ENCODE measurements at regions not wholly inside any gene's neighbourhood (a gene's known extent, or its start where the extent isn't known, plus 50 kb on each side); places are given as distances from the start of the nearest gene placed in this dataset.

DNA sequence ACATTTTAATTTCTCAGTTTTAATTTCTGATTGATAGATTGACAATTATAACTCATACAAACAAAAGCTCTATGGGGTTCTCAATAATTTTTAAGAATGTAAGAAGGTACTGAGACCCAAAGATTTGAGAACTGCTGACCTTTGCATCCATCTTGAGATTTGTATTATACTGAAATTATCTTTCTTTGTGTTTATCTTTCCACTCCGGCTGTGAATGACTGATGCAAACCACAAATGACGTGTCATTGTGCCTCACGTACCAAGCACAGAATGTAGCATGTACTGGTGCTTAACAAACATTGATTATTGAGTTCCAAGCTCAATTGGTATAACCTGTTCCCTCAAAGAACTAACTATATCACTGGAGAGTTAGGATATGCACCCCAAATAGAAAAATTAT, 152.1 kb upstream of the SMLR1 start:
- no peak overlapping the region for H3K4me2 ChIP-seq (ENCODE audit: low read length)

DNA sequence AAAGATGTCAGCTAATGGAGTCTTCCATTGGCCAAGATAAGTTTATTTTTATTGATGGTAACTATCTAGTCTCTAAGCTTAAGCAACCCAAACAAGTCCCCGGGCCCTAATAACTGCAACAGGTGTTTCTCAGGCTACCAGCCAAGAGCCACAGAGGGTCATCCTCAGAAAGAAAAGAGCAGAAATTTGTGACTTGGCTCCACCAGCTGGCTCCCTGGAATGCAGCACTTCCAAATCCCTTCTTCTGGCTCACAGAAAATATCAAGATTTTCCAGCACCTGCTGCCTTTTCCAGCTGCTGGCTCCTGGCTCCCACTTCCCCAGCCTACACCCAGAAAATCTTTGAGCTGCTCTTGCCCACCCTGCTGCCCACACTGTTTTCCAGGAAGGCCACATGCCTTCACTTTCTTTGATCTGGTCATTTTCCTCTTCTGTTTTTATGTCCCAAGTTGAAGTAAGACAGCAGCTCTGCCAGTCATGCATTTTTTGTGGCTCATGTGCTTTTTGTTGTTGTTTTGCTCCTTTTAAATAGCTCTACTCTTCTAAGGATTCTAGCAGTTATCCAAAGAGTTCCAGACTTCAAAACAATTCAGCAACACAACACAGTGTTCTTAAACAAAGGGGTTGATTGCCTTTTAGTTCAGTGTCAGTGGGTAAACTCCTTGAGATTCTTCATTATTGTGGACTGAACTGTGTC, 151.0 kb upstream of the SMLR1 start:
- Histone ChIP-seq H3F3A (ENCODE audit: insufficient read depth, low read length, poor library complexity, severe bottlenecking) (no peaks in the 10 kb centered on the region), H3K27me3 (ENCODE audit: insufficient read depth, low read depth, low read length) (no peaks in the 10 kb centered on the region), H3K36me3 (ENCODE audit: insufficient read depth, low read length) (no peaks in the 10 kb centered on the region), H4K20me1 (ENCODE audit: insufficient read depth) (no peaks in the 10 kb centered on the region), H3K4me3 (ENCODE audit: low read length) (no peak overlapping the region), H3K9me2 (ENCODE audit: insufficient read depth, low read length) (no peaks in the 10 kb centered on the region), H3K9me3 (ENCODE audit: low read length) (no peaks in the 10 kb centered on the region), H3K4me2 (ENCODE audit: low read length) (no peak overlapping the region), H3K9ac (ENCODE audit: low read length) (no peak overlapping the region), H2AFZ (ENCODE audit: low read depth, low read length) (no peak overlapping the region), H3K27ac (ENCODE audit: low read length) (no peak overlapping the region), H3K79me2 (replicated peaks; ENCODE audit: insufficient read depth, low read length) (no peaks in the 10 kb centered on the region)
- TF ChIP-seq, protein P1, sequence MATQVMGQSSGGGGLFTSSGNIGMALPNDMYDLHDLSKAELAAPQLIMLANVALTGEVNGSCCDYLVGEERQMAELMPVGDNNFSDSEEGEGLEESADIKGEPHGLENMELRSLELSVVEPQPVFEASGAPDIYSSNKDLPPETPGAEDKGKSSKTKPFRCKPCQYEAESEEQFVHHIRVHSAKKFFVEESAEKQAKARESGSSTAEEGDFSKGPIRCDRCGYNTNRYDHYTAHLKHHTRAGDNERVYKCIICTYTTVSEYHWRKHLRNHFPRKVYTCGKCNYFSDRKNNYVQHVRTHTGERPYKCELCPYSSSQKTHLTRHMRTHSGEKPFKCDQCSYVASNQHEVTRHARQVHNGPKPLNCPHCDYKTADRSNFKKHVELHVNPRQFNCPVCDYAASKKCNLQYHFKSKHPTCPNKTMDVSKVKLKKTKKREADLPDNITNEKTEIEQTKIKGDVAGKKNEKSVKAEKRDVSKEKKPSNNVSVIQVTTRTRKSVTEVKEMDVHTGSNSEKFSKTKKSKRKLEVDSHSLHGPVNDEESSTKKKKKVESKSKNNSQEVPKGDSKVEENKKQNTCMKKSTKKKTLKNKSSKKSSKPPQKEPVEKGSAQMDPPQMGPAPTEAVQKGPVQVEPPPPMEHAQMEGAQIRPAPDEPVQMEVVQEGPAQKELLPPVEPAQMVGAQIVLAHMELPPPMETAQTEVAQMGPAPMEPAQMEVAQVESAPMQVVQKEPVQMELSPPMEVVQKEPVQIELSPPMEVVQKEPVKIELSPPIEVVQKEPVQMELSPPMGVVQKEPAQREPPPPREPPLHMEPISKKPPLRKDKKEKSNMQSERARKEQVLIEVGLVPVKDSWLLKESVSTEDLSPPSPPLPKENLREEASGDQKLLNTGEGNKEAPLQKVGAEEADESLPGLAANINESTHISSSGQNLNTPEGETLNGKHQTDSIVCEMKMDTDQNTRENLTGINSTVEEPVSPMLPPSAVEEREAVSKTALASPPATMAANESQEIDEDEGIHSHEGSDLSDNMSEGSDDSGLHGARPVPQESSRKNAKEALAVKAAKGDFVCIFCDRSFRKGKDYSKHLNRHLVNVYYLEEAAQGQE (IDR thresholded peaks at IDR 0.05; ENCODE audit: borderline replicate concordance) = no peak
- no peak for TF ChIP-seq TAF1 (IDR thresholded peaks at IDR 0.05; ENCODE audit: low read depth)
- TF ChIP-seq RAD21 (conservative IDR thresholded peaks at IDR 0.05) = no peak
- TF ChIP-seq SMC3 (conservative IDR thresholded peaks at IDR 0.05; ENCODE audit: poor library complexity) = no peak
- TF ChIP-seq EZH2 (IDR thresholded peaks at IDR 0.05; ENCODE audit: borderline replicate concordance, insufficient read depth, low read length, poor library complexity, severe bottlenecking) = no peak
- no peak for TF ChIP-seq POLR2AphosphoS5 (IDR thresholded peaks at IDR 0.05)
- no peak for TF ChIP-seq EP300 (conservative IDR thresholded peaks at IDR 0.05; ENCODE audit: poor library complexity, severe bottlenecking)
- TF ChIP-seq, protein P2, sequence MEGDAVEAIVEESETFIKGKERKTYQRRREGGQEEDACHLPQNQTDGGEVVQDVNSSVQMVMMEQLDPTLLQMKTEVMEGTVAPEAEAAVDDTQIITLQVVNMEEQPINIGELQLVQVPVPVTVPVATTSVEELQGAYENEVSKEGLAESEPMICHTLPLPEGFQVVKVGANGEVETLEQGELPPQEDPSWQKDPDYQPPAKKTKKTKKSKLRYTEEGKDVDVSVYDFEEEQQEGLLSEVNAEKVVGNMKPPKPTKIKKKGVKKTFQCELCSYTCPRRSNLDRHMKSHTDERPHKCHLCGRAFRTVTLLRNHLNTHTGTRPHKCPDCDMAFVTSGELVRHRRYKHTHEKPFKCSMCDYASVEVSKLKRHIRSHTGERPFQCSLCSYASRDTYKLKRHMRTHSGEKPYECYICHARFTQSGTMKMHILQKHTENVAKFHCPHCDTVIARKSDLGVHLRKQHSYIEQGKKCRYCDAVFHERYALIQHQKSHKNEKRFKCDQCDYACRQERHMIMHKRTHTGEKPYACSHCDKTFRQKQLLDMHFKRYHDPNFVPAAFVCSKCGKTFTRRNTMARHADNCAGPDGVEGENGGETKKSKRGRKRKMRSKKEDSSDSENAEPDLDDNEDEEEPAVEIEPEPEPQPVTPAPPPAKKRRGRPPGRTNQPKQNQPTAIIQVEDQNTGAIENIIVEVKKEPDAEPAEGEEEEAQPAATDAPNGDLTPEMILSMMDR (IDR thresholded peaks at IDR 0.05; ENCODE audit: poor library complexity, severe bottlenecking) = no peak
- TF ChIP-seq MXI1 (conservative IDR thresholded peaks at IDR 0.05; ENCODE audit: poor library complexity, severe bottlenecking) = no peak

More for the DNA sequence above, 152.1 kb upstream of the SMLR1 start:
- Histone ChIP-seq H2AFZ (ENCODE audit: low read depth, low read length) (no peak overlapping the region), H3K27me3 (ENCODE audit: insufficient read depth, low read depth, low read length) (no peaks in the 10 kb centered on the region), H3F3A (ENCODE audit: insufficient read depth, low read length, poor library complexity, severe bottlenecking) (no peaks in the 10 kb centered on the region), H4K20me1 (ENCODE audit: insufficient read depth) (no peaks in the 10 kb centered on the region), H3K27ac (ENCODE audit: low read length) (no peak overlapping the region), H3K9me3 (ENCODE audit: low read length) (no peaks in the 10 kb centered on the region), H3K36me3 (ENCODE audit: insufficient read depth, low read length) (no peaks in the 10 kb centered on the region), H3K4me3 (ENCODE audit: low read length) (no peak overlapping the region), H3K79me2 (replicated peaks; ENCODE audit: insufficient read depth, low read length) (no peaks in the 10 kb centered on the region), H3K9me2 (ENCODE audit: insufficient read depth, low read length) (no peaks in the 10 kb centered on the region), H3K9ac (ENCODE audit: low read length) (no peak overlapping the region)
- TF ChIP-seq TAF1 (IDR thresholded peaks at IDR 0.05; ENCODE audit: low read depth) (no peak), EP300 (conservative IDR thresholded peaks at IDR 0.05; ENCODE audit: poor library complexity, severe bottlenecking) (no peak), RAD21 (conservative IDR thresholded peaks at IDR 0.05) (no peak), EZH2 (IDR thresholded peaks at IDR 0.05; ENCODE audit: borderline replicate concordance, insufficient read depth, low read length, poor library complexity, severe bottlenecking) (no peak), MXI1 (conservative IDR thresholded peaks at IDR 0.05; ENCODE audit: poor library complexity, severe bottlenecking) (no peak), POLR2AphosphoS5 (IDR thresholded peaks at IDR 0.05) (no peak), SMC3 (conservative IDR thresholded peaks at IDR 0.05; ENCODE audit: poor library complexity) (no peak)
- TF ChIP-seq, protein P1 (IDR thresholded peaks at IDR 0.05; ENCODE audit: borderline replicate concordance) = no peak
- TF ChIP-seq, protein P2 (IDR thresholded peaks at IDR 0.05; ENCODE audit: poor library complexity, severe bottlenecking) = no peak

All from neural cell (in vitro differentiated cells).